Neural progenitor cell (in vitro differentiated cells): ENCODE measurements at regions not wholly inside any gene's neighbourhood (a gene's known extent, or its start where the extent isn't known, plus 50 kb on each side); places are given as distances from the start of the nearest gene placed in this dataset.

ENCODE experiments used
- CTCF ChIP-seq: fragments of 200-600 bp; sonication (generic); IDR thresholded peaks from 2 replicates; pipeline ENCODE4 v1.5.1; 2017; ENCODE audit warnings: antibody characterized with exemption, mild to moderate bottlenecking
- EZH2phosphoT487 ChIP-seq: fragments of 200-600 bp; sonication (generic); IDR thresholded peaks from 2 replicates; pipeline ENCODE4 v1.6.1; 2017; ENCODE audit warnings: antibody characterized with exemption

DNA sequence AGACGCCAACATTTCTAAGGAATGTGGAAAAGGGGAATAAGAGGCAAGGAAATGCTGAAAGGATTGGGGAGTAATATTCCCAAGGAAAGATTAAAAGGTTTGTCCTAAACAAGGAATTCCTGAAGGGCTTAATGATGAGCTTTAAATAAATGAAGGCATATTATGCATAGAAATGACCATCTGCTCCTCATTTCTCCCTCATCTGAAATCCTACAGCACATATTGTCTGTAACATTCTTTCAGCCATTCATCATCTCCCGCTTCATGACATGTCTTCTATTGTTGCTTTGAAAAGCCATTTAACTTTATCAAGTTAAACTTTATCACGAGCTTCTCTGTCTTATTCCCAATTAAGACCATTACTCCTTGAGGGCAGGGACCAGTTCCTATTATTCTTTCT lies 608.7 kb upstream of the PLXNA2 start:
- TF ChIP-seq CTCF = no peak
- TF ChIP-seq EZH2phosphoT487 = no peak
